ENCODE measurements at regions not wholly inside any gene's neighbourhood (a gene's known extent, or its start where the extent isn't known, plus 50 kb on each side); places are given as distances from the start of the nearest gene placed in this dataset.

DNA sequence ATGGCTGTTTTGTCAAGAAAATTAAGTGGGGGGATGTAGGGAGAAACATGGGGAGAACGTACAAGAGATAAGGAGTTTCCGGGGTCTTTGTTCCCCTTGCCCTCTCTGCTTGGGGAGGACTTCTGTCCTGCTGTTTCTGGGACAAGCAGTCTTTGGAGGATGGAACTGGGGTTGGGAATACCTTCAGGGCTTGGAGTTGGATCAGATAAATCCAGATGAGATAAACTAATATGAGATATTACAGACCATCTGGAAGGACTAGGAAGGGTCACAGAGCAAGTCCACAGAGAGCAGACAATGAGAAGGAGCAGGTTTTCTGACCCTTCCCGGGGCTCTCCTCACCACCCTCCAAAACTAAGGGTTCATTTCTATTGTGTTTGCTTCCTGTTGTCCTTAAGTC, 237.5 kb downstream of the TSHZ3 start:
- H3K9me3 ChIP-seq (ENCODE audit: control insufficient read depth in 1 of 2, low read length in 2 of 2), result no peaks in the 10 kb centered on the region
- H3K4me1 ChIP-seq (ENCODE audit: control insufficient read depth in 1 of 2, insufficient read depth in 2 of 2, low read length in 2 of 2), result no peaks in the 10 kb centered on the region
- no peak overlapping the region for H3K4me3 ChIP-seq (ENCODE audit: low read depth in 1 of 2, low read length in 2 of 2)
- H3K27me3 ChIP-seq (ENCODE audit: control insufficient read depth in 1 of 2, insufficient read depth in 2 of 2, low read length in 2 of 2), result no peaks in the 10 kb centered on the region
- H3K9ac ChIP-seq (ENCODE audit: low read depth in 1 of 2, low read length in 2 of 2), result no peak overlapping the region
- no peaks in the 10 kb centered on the region for H3K36me3 ChIP-seq (ENCODE audit: control insufficient read depth in 1 of 2, insufficient read depth in 2 of 2, low read length in 2 of 2)
- H3K27ac ChIP-seq (ENCODE audit: low read depth, low read length), result no peak overlapping the region

DNA sequence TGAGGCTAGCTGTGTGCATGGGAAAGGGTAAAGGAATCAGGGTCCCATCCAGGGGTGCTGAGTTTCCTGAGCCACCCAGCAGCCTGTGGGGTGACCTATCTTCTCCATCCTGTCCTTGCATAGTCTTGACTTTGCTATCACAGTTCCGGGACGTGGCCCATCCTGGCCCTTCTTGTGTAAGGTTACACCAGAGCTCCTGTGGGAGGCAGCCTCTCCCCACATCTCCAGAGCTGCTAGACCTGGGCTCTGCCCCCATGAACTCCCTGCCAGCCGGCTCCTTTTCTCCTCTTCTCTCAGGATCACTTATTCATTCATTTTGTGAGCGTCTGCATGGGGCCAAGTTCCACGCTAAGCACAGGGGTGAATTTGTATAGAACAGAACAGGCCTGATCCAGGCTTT, 238.9 kb downstream of the TSHZ3 start:
- Histone ChIP-seq H3K36me3 (ENCODE audit: control insufficient read depth in 1 of 2, insufficient read depth in 2 of 2, low read length in 2 of 2) (no peaks in the 10 kb centered on the region), H3K4me1 (ENCODE audit: control insufficient read depth in 1 of 2, insufficient read depth in 2 of 2, low read length in 2 of 2) (no peaks in the 10 kb centered on the region), H3K9me3 (ENCODE audit: control insufficient read depth in 1 of 2, low read length in 2 of 2) (no peaks in the 10 kb centered on the region), H3K9ac (ENCODE audit: low read depth in 1 of 2, low read length in 2 of 2) (no peak overlapping the region), H3K27ac (ENCODE audit: low read depth, low read length) (no peak overlapping the region), H3K27me3 (ENCODE audit: control insufficient read depth in 1 of 2, insufficient read depth in 2 of 2, low read length in 2 of 2) (no peaks in the 10 kb centered on the region), H3K4me3 (ENCODE audit: low read depth in 1 of 2, low read length in 2 of 2) (no peak overlapping the region)

DNA sequence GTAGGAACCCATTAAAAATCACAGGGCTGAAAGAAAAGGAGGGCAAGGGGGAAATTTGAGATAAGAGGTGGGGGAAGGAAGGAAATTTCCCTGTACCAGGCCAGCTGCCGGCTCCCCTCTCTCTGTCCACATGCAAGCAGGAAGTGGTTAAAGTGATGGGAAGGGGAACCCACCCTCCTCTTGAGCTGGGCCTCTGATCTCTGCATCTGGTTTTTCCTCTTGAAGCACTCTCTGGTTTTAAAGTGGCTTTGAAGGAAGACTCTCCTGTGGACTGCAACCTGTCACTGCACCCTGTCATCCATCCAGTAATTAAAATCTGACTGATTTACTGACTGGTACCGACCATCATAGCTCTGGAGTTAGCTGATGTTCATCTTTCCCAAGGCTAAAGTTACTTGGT, 239.6 kb downstream of the TSHZ3 start:
- Histone ChIP-seq H3K27ac (ENCODE audit: low read depth, low read length) (no peak overlapping the region), H3K36me3 (ENCODE audit: control insufficient read depth in 1 of 2, insufficient read depth in 2 of 2, low read length in 2 of 2) (no peaks in the 10 kb centered on the region), H3K9ac (ENCODE audit: low read depth in 1 of 2, low read length in 2 of 2) (no peak overlapping the region)

DNA sequence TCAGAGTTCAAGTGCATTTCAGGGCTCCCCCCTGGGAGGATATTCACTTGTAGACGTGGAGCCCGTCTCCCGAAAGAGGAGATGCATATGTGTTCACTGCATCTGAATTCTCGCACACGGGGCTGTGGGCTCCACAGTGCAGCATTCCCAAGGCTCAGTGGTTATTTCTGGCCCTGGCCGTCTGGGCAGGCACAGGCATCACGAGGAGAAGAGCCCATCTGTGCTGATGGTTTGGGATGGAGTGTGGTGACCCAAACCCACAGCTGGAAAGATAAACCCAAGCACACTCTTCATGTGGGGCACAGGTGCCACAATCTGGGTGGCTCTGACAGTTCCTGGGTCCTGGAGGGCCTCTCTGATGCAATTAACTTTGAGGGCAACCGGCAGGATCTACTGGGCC, 242.1 kb downstream of the TSHZ3 start:
- no peak overlapping the region for H3K9ac ChIP-seq (ENCODE audit: low read depth in 1 of 2, low read length in 2 of 2)
- no peaks in the 10 kb centered on the region for H3K36me3 ChIP-seq (ENCODE audit: control insufficient read depth in 1 of 2, insufficient read depth in 2 of 2, low read length in 2 of 2)
- no peak overlapping the region for H3K4me3 ChIP-seq (ENCODE audit: low read depth in 1 of 2, low read length in 2 of 2)
- no peak overlapping the region for H3K27ac ChIP-seq (ENCODE audit: low read depth, low read length)
- H3K27me3 ChIP-seq (ENCODE audit: control insufficient read depth in 1 of 2, insufficient read depth in 2 of 2, low read length in 2 of 2), result no peaks in the 10 kb centered on the region
- H3K4me1 ChIP-seq (ENCODE audit: control insufficient read depth in 1 of 2, insufficient read depth in 2 of 2, low read length in 2 of 2), result no peaks in the 10 kb centered on the region
- no peaks in the 10 kb centered on the region for H3K9me3 ChIP-seq (ENCODE audit: control insufficient read depth in 1 of 2, low read length in 2 of 2)

More for the DNA sequence above, 239.6 kb downstream of the TSHZ3 start:
- no peaks in the 10 kb centered on the region for H3K9me3 ChIP-seq (ENCODE audit: control insufficient read depth in 1 of 2, low read length in 2 of 2)
- no peaks in the 10 kb centered on the region for H3K27me3 ChIP-seq (ENCODE audit: control insufficient read depth in 1 of 2, insufficient read depth in 2 of 2, low read length in 2 of 2)
- no peak overlapping the region for H3K4me3 ChIP-seq (ENCODE audit: low read depth in 1 of 2, low read length in 2 of 2)
- H3K4me1 ChIP-seq (ENCODE audit: control insufficient read depth in 1 of 2, insufficient read depth in 2 of 2, low read length in 2 of 2), result no peaks in the 10 kb centered on the region

DNA sequence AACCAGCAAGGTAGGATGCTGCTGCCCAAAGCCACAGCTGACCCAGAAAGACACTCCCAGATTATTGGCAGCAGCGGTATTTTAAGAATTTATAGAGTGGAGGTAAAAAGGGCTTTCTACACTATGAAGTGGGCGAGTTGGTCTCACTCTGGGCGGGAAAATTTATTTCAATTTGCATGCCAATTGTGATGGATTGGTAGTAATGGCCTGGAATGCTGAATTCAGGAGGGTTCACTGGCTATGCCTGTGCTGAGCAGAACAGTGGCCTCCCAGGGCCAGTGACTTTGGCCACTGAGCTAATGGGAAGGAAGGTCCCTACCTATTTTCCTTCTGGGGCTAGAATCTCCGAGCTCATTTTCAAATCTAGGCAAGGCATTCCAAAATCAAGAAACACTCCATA, 243.5 kb downstream of the TSHZ3 start:
- H3K27ac ChIP-seq (ENCODE audit: low read depth, low read length), result no peak overlapping the region
- H3K27me3 ChIP-seq (ENCODE audit: control insufficient read depth in 1 of 2, insufficient read depth in 2 of 2, low read length in 2 of 2), result no peaks in the 10 kb centered on the region
- H3K9ac ChIP-seq (ENCODE audit: low read depth in 1 of 2, low read length in 2 of 2), result no peak overlapping the region
- H3K4me3 ChIP-seq (ENCODE audit: low read depth in 1 of 2, low read length in 2 of 2), result no peak overlapping the region
- H3K9me3 ChIP-seq (ENCODE audit: control insufficient read depth in 1 of 2, low read length in 2 of 2), result no peaks in the 10 kb centered on the region
- no peaks in the 10 kb centered on the region for H3K36me3 ChIP-seq (ENCODE audit: control insufficient read depth in 1 of 2, insufficient read depth in 2 of 2, low read length in 2 of 2)
- no peaks in the 10 kb centered on the region for H3K4me1 ChIP-seq (ENCODE audit: control insufficient read depth in 1 of 2, insufficient read depth in 2 of 2, low read length in 2 of 2)

DNA sequence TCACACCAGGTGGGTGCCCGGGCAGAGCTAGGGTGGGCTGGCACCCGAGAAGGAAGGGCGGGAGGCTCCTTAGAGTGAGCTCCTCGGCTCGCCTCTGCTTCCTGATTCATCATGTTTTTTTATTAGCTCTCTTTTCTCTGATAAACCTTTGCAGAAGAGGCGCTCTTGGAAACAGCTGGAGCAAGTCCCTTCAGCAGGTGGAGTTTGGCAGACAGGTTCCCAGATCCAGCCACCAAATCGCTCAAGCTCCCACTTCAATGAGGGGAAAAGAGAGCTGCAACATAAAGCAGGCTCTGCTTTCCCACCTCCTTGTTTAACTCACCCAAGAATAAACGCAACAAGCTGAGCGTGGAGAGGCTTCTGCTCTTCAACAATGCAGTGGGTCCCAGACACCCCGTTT, 244.8 kb downstream of the TSHZ3 start:
- Histone ChIP-seq H3K27me3 (ENCODE audit: control insufficient read depth in 1 of 2, insufficient read depth in 2 of 2, low read length in 2 of 2) (no peaks in the 10 kb centered on the region), H3K36me3 (ENCODE audit: control insufficient read depth in 1 of 2, insufficient read depth in 2 of 2, low read length in 2 of 2) (no peaks in the 10 kb centered on the region), H3K4me1 (ENCODE audit: control insufficient read depth in 1 of 2, insufficient read depth in 2 of 2, low read length in 2 of 2) (no peaks in the 10 kb centered on the region), H3K4me3 (ENCODE audit: low read depth in 1 of 2, low read length in 2 of 2) (no peak overlapping the region), H3K9me3 (ENCODE audit: control insufficient read depth in 1 of 2, low read length in 2 of 2) (no peaks in the 10 kb centered on the region), H3K27ac (ENCODE audit: low read depth, low read length) (no peak overlapping the region), H3K9ac (ENCODE audit: low read depth in 1 of 2, low read length in 2 of 2) (no peak overlapping the region)

DNA sequence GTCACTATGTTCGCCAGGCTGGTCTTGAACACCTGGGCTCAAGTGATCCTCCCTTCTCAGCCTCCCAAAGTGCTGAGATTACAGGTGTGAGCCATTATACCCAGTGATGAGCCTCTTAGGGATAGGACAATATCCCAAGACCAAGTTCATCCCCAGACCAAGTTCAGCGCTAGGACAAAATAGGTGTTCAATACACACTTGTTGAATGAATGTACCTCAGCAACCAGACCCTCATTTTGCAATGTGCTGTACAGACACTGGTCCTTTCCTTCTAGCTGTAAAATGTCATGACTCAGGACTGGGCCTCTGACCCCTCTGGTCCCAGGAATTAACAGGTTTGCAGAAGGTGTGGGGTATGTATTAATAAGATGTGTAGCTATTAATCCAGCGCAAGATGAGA, 246.0 kb downstream of the TSHZ3 start:
- Histone ChIP-seq H3K27me3 (ENCODE audit: control insufficient read depth in 1 of 2, insufficient read depth in 2 of 2, low read length in 2 of 2) (no peaks in the 10 kb centered on the region), H3K9me3 (ENCODE audit: control insufficient read depth in 1 of 2, low read length in 2 of 2) (no peaks in the 10 kb centered on the region), H3K36me3 (ENCODE audit: control insufficient read depth in 1 of 2, insufficient read depth in 2 of 2, low read length in 2 of 2) (no peaks in the 10 kb centered on the region), H3K4me1 (ENCODE audit: control insufficient read depth in 1 of 2, insufficient read depth in 2 of 2, low read length in 2 of 2) (no peaks in the 10 kb centered on the region), H3K4me3 (ENCODE audit: low read depth in 1 of 2, low read length in 2 of 2) (no peak overlapping the region), H3K9ac (ENCODE audit: low read depth in 1 of 2, low read length in 2 of 2) (no peak overlapping the region), H3K27ac (ENCODE audit: low read depth, low read length) (no peak overlapping the region)

DNA sequence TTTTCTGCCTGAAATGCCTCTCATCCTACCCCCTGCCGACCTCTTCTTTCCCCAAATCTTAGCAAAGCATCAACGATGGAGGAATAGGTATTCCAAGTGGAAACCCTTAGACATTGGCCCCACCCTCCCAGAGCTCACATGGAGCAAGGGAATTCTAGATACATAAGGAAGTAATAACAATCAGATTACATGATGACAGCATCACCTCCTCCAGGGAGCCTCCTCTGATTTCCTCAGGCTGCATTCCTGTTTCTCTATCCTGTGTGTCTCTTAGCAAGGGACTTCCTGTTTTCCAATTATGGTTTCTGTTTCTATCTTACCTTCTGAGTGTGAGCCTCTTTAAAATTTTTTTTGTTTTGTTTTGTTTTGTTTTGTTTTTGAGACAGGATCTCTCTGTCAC, 246.6 kb downstream of the TSHZ3 start:
- Histone ChIP-seq H3K4me1 (ENCODE audit: control insufficient read depth in 1 of 2, insufficient read depth in 2 of 2, low read length in 2 of 2) (no peaks in the 10 kb centered on the region), H3K4me3 (ENCODE audit: low read depth in 1 of 2, low read length in 2 of 2) (no peak overlapping the region), H3K9ac (ENCODE audit: low read depth in 1 of 2, low read length in 2 of 2) (no peak overlapping the region), H3K9me3 (ENCODE audit: control insufficient read depth in 1 of 2, low read length in 2 of 2) (no peaks in the 10 kb centered on the region), H3K27ac (ENCODE audit: low read depth, low read length) (no peak overlapping the region), H3K36me3 (ENCODE audit: control insufficient read depth in 1 of 2, insufficient read depth in 2 of 2, low read length in 2 of 2) (no peaks in the 10 kb centered on the region), H3K27me3 (ENCODE audit: control insufficient read depth in 1 of 2, insufficient read depth in 2 of 2, low read length in 2 of 2) (no peaks in the 10 kb centered on the region)

DNA sequence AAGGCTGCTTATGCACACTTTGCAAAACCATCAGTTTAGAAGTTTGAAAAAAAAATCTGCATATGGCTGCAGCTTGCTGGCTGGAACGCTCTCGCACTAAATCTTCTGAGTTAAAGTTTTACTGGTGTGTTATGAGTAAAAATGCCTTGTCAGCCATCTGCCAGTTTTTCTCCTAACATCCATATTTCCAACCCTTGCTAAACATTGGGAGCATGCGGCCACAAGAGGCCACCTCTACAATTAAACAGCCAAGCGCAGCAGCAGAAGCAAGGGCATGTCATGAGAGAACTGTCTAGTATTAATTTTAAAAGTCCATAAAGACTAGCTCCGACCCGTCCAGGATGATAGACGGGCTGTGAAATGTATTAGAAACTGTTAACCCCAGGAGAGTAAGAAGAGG, 248.3 kb downstream of the TSHZ3 start:
- H3K9ac ChIP-seq (ENCODE audit: low read depth in 1 of 2, low read length in 2 of 2), result no peak overlapping the region
- no peaks in the 10 kb centered on the region for H3K9me3 ChIP-seq (ENCODE audit: control insufficient read depth in 1 of 2, low read length in 2 of 2)
- no peaks in the 10 kb centered on the region for H3K36me3 ChIP-seq (ENCODE audit: control insufficient read depth in 1 of 2, insufficient read depth in 2 of 2, low read length in 2 of 2)
- H3K27ac ChIP-seq (ENCODE audit: low read depth, low read length), result no peak overlapping the region
- no peaks in the 10 kb centered on the region for H3K27me3 ChIP-seq (ENCODE audit: control insufficient read depth in 1 of 2, insufficient read depth in 2 of 2, low read length in 2 of 2)
- H3K4me1 ChIP-seq (ENCODE audit: control insufficient read depth in 1 of 2, insufficient read depth in 2 of 2, low read length in 2 of 2), result no peaks in the 10 kb centered on the region
- no peak overlapping the region for H3K4me3 ChIP-seq (ENCODE audit: low read depth in 1 of 2, low read length in 2 of 2)

DNA sequence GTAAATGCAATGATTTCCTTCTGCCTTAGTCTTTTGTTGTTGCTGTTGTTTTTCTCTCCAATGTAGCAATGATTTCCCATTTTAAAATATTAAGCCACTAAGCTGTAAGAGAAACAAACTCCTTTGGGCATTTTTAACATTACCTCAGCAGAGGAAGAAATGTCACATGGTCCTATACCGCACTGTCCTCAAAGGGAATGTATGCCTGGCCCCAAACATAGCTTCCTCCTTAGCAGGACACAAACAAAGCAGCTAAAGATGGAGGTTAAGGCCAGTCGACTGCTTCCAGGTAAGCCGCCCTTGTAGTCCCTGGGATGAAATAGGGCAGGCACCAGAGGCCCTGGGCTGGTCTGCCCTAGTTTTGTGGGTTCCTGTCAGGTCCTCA, 249.0 kb downstream of the TSHZ3 start:
- Histone ChIP-seq H3K27ac (ENCODE audit: low read depth, low read length) (no peak overlapping the region), H3K4me3 (ENCODE audit: low read depth in 1 of 2, low read length in 2 of 2) (no peak overlapping the region)

DNA sequence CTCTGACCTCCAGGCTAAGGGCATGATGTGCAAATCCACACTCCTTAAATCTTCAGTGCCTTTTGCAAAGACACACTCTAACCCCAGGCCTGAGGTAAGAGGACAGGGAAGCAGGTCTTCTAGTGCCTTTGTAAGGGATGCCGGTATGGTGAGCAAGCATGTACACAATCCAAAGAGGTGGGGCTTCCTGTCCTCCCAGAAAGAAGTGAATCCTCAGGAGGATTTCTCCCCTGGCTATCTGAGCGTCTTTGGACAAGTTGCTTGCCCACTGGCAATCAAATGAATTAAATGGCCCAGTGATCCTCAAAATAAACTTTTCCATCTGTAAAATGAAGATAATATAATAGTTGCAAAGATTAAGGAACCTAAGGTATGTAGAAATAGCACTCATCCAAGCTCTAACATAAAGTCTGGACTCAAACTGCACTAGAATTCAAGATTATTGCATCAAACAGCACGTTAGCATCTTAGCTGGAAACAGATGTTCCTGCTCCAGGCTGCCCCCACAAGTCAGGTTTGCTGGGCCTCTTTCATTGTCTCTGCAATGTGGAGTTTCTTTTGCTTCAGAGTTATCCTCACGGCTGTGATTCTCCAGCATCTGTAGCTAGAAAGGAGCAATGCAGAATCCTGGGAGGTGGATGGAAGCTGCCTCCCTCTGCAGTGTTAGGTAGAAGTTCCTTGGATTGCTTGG, 249.6 kb downstream of the TSHZ3 start:
- Histone ChIP-seq H3K4me1 (ENCODE audit: control insufficient read depth in 1 of 2, insufficient read depth in 2 of 2, low read length in 2 of 2) (no peaks in the 10 kb centered on the region), H3K27me3 (ENCODE audit: control insufficient read depth in 1 of 2, insufficient read depth in 2 of 2, low read length in 2 of 2) (no peaks in the 10 kb centered on the region), H3K9me3 (ENCODE audit: control insufficient read depth in 1 of 2, low read length in 2 of 2) (peaks cover 0 to 8% of the 10 kb centered on the region in 2 donors), H3K27ac (ENCODE audit: low read depth, low read length) (no peak overlapping the region), H3K4me3 (ENCODE audit: low read depth in 1 of 2, low read length in 2 of 2) (no peak overlapping the region), H3K9ac (ENCODE audit: low read depth in 1 of 2, low read length in 2 of 2) (no peak overlapping the region), H3K36me3 (ENCODE audit: control insufficient read depth in 1 of 2, insufficient read depth in 2 of 2, low read length in 2 of 2) (no peaks in the 10 kb centered on the region)

More for the DNA sequence above, 249.0 kb downstream of the TSHZ3 start:
- H3K27me3 ChIP-seq (ENCODE audit: control insufficient read depth in 1 of 2, insufficient read depth in 2 of 2, low read length in 2 of 2), result no peaks in the 10 kb centered on the region
- peaks cover 0 to 3% of the 10 kb centered on the region in 2 donors for H3K9me3 ChIP-seq (ENCODE audit: control insufficient read depth in 1 of 2, low read length in 2 of 2)
- no peak overlapping the region for H3K9ac ChIP-seq (ENCODE audit: low read depth in 1 of 2, low read length in 2 of 2)
- no peaks in the 10 kb centered on the region for H3K36me3 ChIP-seq (ENCODE audit: control insufficient read depth in 1 of 2, insufficient read depth in 2 of 2, low read length in 2 of 2)
- H3K4me1 ChIP-seq (ENCODE audit: control insufficient read depth in 1 of 2, insufficient read depth in 2 of 2, low read length in 2 of 2), result no peaks in the 10 kb centered on the region
